ENCODE measurements at regions not wholly inside any gene's neighbourhood (a gene's known extent, or its start where the extent isn't known, plus 50 kb on each side); places are given as distances from the start of the nearest gene placed in this dataset.

- dilution Hi-C loops (cut with MboI; ENCODE audit: extremely low pct_ligation_motif_present, low sequenced_read_pairs) = no loop called here
- DNase-seq (ENCODE audit: low read depth, low spot score) (no peak), FAIRE-seq (peak; percentile 26)
Observed at GRCh38 chr4:37528166-37528885, 157.8 kb downstream of the RELL1 start.

GRCh38 chr4:37524267-37524666 lies 161.9 kb downstream of the RELL1 start:
- Histone ChIP-seq H3K4me3 (ENCODE audit: control insufficient read depth in 2 of 3, extremely low read depth in 1 of 3, insufficient read depth in 2 of 3, low read depth in 1 of 3, low read length in 3 of 3) (no peak overlapping the region), H3K9ac (ENCODE audit: control insufficient read depth, extremely low read depth, insufficient read depth, low read length) (no peak overlapping the region), H3K36me3 (ENCODE audit: control insufficient read depth in 2 of 2, extremely low read depth in 1 of 2, insufficient read depth in 2 of 2, low read length in 2 of 2) (no peaks in the 10 kb centered on the region), H3K79me2 (ENCODE audit: control insufficient read depth, insufficient read depth, low read length) (no peaks in the 10 kb centered on the region), H3K9me1 (ENCODE audit: control insufficient read depth, extremely low read depth, insufficient read depth, low read length) (no peaks in the 10 kb centered on the region), H3K27ac (ENCODE audit: control insufficient read depth, insufficient read depth, low read length) (no peak overlapping the region), H3K4me1 (ENCODE audit: control insufficient read depth, extremely low read depth, insufficient read depth, low read length) (no peaks in the 10 kb centered on the region), H3K9me3 (ENCODE audit: control insufficient read depth, low read depth, low read length) (no peaks in the 10 kb centered on the region), H4K20me1 (ENCODE audit: control insufficient read depth, extremely low read depth, insufficient read depth, low read length) (no peaks in the 10 kb centered on the region), H3K27me3 (ENCODE audit: control insufficient read depth, extremely low read depth, insufficient read depth, low read length) (no peaks in the 10 kb centered on the region), H3K4me2 (ENCODE audit: control insufficient read depth, extremely low read depth, insufficient read depth, low read depth, low read length) (no peak overlapping the region), H2AFZ (ENCODE audit: control insufficient read depth, low read length) (no peak overlapping the region)
- FAIRE-seq = no peak
- DNase-seq (ENCODE audit: low read depth, low spot score) = no peak
- dilution Hi-C loops (cut with MboI; ENCODE audit: extremely low pct_ligation_motif_present, low sequenced_read_pairs) = no loop called here
- no peak for TF ChIP-seq CTCF (optimal IDR thresholded peaks at IDR 0.05 in 1 of 3, IDR thresholded peaks at IDR 0.05 in 1 of 3, conservative IDR thresholded peaks at IDR 0.05 in 1 of 3; ENCODE audit: extremely low read depth in 1 of 3, insufficient read depth in 2 of 3, low read length in 3 of 3)
- TF ChIP-seq EZH2 (IDR thresholded peaks at IDR 0.05; ENCODE audit: low read length) = no peak

More at GRCh38 chr4:37528166-37528885, 157.8 kb downstream of the RELL1 start:
- H3K4me1 ChIP-seq (ENCODE audit: control insufficient read depth, extremely low read depth, insufficient read depth, low read length) = peaks cover under 1% of the 10 kb centered on the region
- no peak overlapping the region for H3K4me2 ChIP-seq (ENCODE audit: control insufficient read depth, extremely low read depth, insufficient read depth, low read depth, low read length)
- no peaks in the 10 kb centered on the region for H4K20me1 ChIP-seq (ENCODE audit: control insufficient read depth, extremely low read depth, insufficient read depth, low read length)
- TF ChIP-seq CTCF (optimal IDR thresholded peaks at IDR 0.05 in 1 of 3, IDR thresholded peaks at IDR 0.05 in 1 of 3, conservative IDR thresholded peaks at IDR 0.05 in 1 of 3; ENCODE audit: extremely low read depth in 1 of 3, insufficient read depth in 2 of 3, low read length in 3 of 3) (peak in 1 of 3 experiments; percentile 36), EZH2 (IDR thresholded peaks at IDR 0.05; ENCODE audit: low read length) (no peak)
- H3K9me1 ChIP-seq (ENCODE audit: control insufficient read depth, extremely low read depth, insufficient read depth, low read length) = no peaks in the 10 kb centered on the region
- no peaks in the 10 kb centered on the region for H3K27me3 ChIP-seq (ENCODE audit: control insufficient read depth, extremely low read depth, insufficient read depth, low read length)
- no peaks in the 10 kb centered on the region for H3K9me3 ChIP-seq (ENCODE audit: control insufficient read depth, low read depth, low read length)
- H3K27ac ChIP-seq (ENCODE audit: control insufficient read depth, insufficient read depth, low read length) = no peak overlapping the region
- no peak overlapping the region for H3K4me3 ChIP-seq (ENCODE audit: control insufficient read depth in 2 of 3, extremely low read depth in 1 of 3, insufficient read depth in 2 of 3, low read depth in 1 of 3, low read length in 3 of 3)
- no peaks in the 10 kb centered on the region for H3K36me3 ChIP-seq (ENCODE audit: control insufficient read depth in 2 of 2, extremely low read depth in 1 of 2, insufficient read depth in 2 of 2, low read length in 2 of 2)
- H3K9ac ChIP-seq (ENCODE audit: control insufficient read depth, extremely low read depth, insufficient read depth, low read length) = no peak overlapping the region
- H3K79me2 ChIP-seq (ENCODE audit: control insufficient read depth, insufficient read depth, low read length) = no peaks in the 10 kb centered on the region
- H2AFZ ChIP-seq (ENCODE audit: control insufficient read depth, low read length) = no peak overlapping the region
